Activated naive CD8-positive, alpha-beta T cell treated with anti-CD3 and anti-CD28 coated beads, Interleukin-2, amount 50 U/mL, for 24 hours (primary cell): ENCODE measurements at regions not wholly inside any gene's neighbourhood (a gene's known extent, or its start where the extent isn't known, plus 50 kb on each side); places are given as distances from the start of the nearest gene placed in this dataset.
"Not testable (repeated sequence)": the region's sequence is repeated elsewhere in the genome, so short reads cannot be mapped to it uniquely, and the experiment has no call there.

Experiments used
- ATAC-seq: fragments of 150-1000 bp; cut with Tn5 transposase; one replicate; pipeline ENCODE4 v1.10.0; 2021
- DNase-seq: peaks from one replicate; pipeline ENCODE4 v3.0.0; 2021
- H3K27ac Mint-ChIP-seq: one replicate; pipeline ENCODE4 v1.8.0; 2021; ENCODE audit warnings: mild to moderate bottlenecking, mixed read lengths
- H3K27me3 Mint-ChIP-seq: one replicate; pipeline ENCODE4 v1.8.0; 2021; ENCODE audit warnings: mixed read lengths
- H3K36me3 Mint-ChIP-seq: one replicate; pipeline ENCODE4 v1.8.0; 2021; ENCODE audit warnings: low read depth, mixed read lengths
- H3K4me1 Mint-ChIP-seq: one replicate; pipeline ENCODE4 v1.8.0; 2021; ENCODE audit warnings: mixed read lengths
- H3K4me3 Mint-ChIP-seq: one replicate; pipeline ENCODE4 v1.8.0; 2021; ENCODE audit warnings: mild to moderate bottlenecking, moderate library complexity, mixed read lengths
- H3K9me3 Mint-ChIP-seq: one replicate; pipeline ENCODE4 v1.8.0; 2021; ENCODE audit warnings: mixed read lengths

DNA sequence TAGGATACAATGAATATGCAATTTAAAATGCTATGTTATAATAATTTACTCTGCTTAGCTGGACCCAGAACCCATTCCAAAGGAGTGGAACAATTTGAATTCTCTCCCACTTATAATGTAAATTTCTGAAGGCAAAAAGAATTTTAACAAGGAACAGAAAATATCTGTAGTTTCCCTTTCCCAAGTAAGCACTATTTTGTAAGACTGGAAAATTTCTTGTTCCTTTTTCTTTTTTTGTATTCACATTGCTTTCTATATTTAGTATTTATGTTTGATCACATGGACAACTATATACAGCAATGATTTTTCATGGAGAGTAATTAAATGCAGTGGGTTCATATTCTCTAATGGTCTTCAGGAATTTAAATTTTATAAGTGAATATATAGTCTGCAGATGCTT, 127.4 kb downstream of the GPR85 start:
- ATAC-seq (no peak), DNase-seq (no peak)
- no peaks in the 10 kb centered on the region for H3K36me3 Mint-ChIP-seq
- H3K4me1 Mint-ChIP-seq = no peaks in the 10 kb centered on the region
- H3K27ac Mint-ChIP-seq = no peak overlapping the region
- H3K4me3 Mint-ChIP-seq = no peak overlapping the region
- peaks cover 27% of the 10 kb centered on the region for H3K27me3 Mint-ChIP-seq
- no peaks in the 10 kb centered on the region for H3K9me3 Mint-ChIP-seq

- no peak for DNase-seq
- H3K36me3 Mint-ChIP-seq = no peaks in the 10 kb centered on the region
- ATAC-seq = no peak
- no peak overlapping the region for H3K27ac Mint-ChIP-seq
- H3K9me3 Mint-ChIP-seq = no peaks in the 10 kb centered on the region
- no peaks in the 10 kb centered on the region for H3K4me1 Mint-ChIP-seq
- H3K27me3 Mint-ChIP-seq = peaks cover 28% of the 10 kb centered on the region
- no peak overlapping the region for H3K4me3 Mint-ChIP-seq
Observed at GRCh38 chr7:112958775-112959174, 127.9 kb downstream of the GPR85 start.

DNA sequence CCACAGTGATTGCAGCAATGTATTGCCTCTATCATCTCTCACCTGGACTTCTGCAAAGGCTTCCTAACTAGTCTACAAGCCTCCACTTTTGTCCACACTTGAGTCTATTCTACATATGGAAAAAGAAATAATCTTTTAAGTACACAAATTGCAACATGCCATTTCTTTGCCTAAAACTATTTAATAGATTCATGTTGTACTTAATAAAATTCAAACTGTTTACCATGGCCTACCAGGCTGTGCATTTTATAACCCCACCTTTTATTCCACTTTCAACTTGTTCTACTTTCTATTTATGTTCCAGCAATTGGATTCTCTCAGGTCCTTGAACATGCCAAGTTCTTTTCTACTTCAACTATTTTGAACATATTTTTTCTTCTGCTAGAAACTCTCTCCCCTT, 128.7 kb downstream of the GPR85 start:
- ATAC-seq = no peak
- H3K4me1 Mint-ChIP-seq = no peaks in the 10 kb centered on the region
- no peak overlapping the region for H3K27ac Mint-ChIP-seq
- no peak overlapping the region for H3K4me3 Mint-ChIP-seq
- no peaks in the 10 kb centered on the region for H3K36me3 Mint-ChIP-seq
- H3K9me3 Mint-ChIP-seq = no peaks in the 10 kb centered on the region
- peaks cover 20% of the 10 kb centered on the region for H3K27me3 Mint-ChIP-seq
- DNase-seq = no peak

DNA sequence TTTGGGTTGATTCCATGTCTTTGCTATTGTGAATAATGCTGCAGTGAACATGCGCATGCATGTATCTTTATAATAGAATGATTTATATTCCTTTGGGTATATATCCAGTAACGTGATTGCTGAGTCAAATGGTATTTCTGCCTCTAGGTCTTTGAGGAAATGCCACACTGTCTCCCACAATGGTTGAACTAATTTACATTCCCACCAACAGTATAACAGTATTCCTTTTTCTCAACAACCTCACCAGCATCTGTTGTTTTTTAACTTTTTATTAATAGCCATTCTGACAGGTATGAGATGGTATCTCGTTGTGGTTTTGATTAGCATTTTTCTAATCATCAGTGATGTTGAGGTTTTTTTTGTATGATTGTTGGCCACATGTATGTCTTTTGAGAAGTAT, 133.6 kb downstream of the GPR85 start:
- DNase-seq, H3K36me3 Mint-ChIP-seq, H3K4me1 Mint-ChIP-seq, H3K4me3 Mint-ChIP-seq, H3K9me3 Mint-ChIP-seq, H3K27ac Mint-ChIP-seq, ATAC-seq: not testable (repeated sequence)
- H3K27me3 Mint-ChIP-seq = peaks cover 41% of the 10 kb centered on the region

DNA sequence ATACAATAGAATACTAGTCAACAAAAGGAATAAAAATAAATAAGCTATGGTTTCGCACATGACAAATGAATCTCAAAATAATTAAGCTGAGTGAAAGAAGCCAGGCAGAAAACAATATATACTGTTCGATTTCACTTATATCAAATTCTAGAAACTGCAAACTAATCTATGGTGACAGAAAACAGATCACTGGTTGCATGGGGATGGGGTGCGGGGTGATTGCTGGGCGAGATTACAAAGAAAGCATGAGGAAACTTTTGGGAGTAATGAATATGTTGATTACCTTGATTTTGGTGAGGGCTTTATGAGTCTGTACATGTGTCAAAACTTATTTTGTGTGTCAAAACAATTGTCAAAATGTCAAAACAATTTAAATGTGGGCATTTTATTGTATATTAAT, 135.6 kb downstream of the GPR85 start:
- DNase-seq = no peak
- Mint-ChIP-seq H3K27me3 (peaks cover 38% of the 10 kb centered on the region), H3K9me3 (no peaks in the 10 kb centered on the region), H3K4me1 (no peaks in the 10 kb centered on the region), H3K36me3 (no peaks in the 10 kb centered on the region), H3K4me3 (no peak overlapping the region), H3K27ac (no peak overlapping the region)
- no peak for ATAC-seq

GRCh38 chr7:112949682-112950081, 136.9 kb downstream of the GPR85 start:
- H3K27me3 Mint-ChIP-seq = peaks cover 33% of the 10 kb centered on the region
- not testable (repeated sequence) for H3K9me3 Mint-ChIP-seq, DNase-seq, H3K27ac Mint-ChIP-seq, ATAC-seq, H3K36me3 Mint-ChIP-seq, H3K4me3 Mint-ChIP-seq, H3K4me1 Mint-ChIP-seq

- no peaks in the 10 kb centered on the region for H3K9me3 Mint-ChIP-seq
- peaks cover 25% of the 10 kb centered on the region for H3K27me3 Mint-ChIP-seq
- H3K4me3 Mint-ChIP-seq = no peak overlapping the region
- H3K4me1 Mint-ChIP-seq = no peaks in the 10 kb centered on the region
- ATAC-seq (no peak), DNase-seq (no peak)
- H3K36me3 Mint-ChIP-seq = no peaks in the 10 kb centered on the region
- no peak overlapping the region for H3K27ac Mint-ChIP-seq
Observed at GRCh38 chr7:112946350-112946749, 140.3 kb downstream of the GPR85 start.

DNA sequence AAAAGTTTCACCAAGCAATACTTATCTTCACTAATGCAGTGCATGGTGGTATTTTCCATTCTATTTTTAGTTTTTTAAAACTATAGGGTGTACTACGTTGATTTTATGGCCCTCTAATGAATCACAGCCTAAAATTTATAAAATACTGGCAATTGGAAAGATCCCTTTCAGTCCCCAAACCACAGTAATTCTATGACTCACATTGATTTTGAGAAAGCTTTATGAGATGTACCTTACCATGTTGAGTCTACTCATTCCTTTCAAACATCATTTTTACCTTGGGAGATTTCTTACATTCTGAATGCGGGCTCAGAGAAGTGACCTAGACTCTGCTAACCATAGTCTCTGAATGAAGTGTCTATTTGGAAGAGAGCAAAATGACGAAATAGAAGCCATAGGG, 141.6 kb downstream of the GPR85 start:
- DNase-seq (no peak), ATAC-seq (no peak)
- Mint-ChIP-seq H3K36me3 (no peaks in the 10 kb centered on the region), H3K9me3 (no peaks in the 10 kb centered on the region), H3K27ac (no peak overlapping the region), H3K4me3 (no peak overlapping the region), H3K4me1 (peaks cover 10% of the 10 kb centered on the region), H3K27me3 (peaks cover 17% of the 10 kb centered on the region)

- Mint-ChIP-seq H3K27ac (no peak overlapping the region), H3K36me3 (no peaks in the 10 kb centered on the region), H3K4me1 (peaks cover 21% of the 10 kb centered on the region), H3K9me3 (no peaks in the 10 kb centered on the region), H3K4me3 (no peak overlapping the region), H3K27me3 (peaks cover 2% of the 10 kb centered on the region)
- DNase-seq = no peak
- ATAC-seq = no peak
Observed at GRCh38 chr7:112942981-112943380, 143.6 kb downstream of the GPR85 start.

DNA sequence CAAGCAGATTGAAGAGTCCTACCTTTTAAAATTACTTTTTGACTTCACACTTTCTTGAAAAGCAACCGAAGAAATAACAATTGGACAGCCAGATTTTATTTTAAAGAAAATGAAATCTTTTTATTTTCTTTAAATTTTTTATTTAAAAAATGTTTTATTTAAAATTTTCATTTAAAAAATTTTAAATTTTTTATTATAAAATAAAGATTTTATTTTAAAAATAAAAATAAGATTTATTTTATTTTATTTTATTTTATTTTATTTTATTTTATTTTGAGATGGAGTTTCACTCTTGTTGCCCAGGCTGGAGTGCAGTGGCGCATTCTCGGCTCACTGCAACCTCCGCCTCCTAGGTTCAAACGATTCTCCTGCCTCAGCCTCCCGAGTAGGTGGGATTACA, 144.5 kb downstream of the GPR85 start:
- H3K4me1 Mint-ChIP-seq = peaks cover 27% of the 10 kb centered on the region
- H3K4me3 Mint-ChIP-seq, H3K27me3 Mint-ChIP-seq, H3K27ac Mint-ChIP-seq, DNase-seq, H3K36me3 Mint-ChIP-seq, ATAC-seq, H3K9me3 Mint-ChIP-seq: not testable (repeated sequence)

DNA sequence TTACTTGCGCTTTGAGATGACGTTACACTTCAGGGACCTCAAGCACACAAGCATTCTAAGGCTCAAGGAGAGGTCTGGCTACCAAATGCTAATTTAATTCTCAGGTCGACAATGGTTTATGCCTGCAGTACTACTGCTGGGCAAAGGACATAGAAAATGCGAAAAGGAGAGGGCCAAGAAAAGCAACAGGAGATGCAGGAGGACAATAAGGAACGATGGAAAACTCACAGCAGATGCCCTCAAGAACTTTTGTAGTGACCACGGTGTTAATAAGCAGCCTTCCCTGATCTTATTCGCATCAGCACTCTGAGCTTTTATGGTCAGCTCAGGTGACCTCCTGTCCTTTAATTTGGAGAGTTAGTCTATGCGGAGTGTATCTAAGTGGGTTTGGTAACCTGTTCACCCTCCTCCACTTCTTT, 146.3 kb downstream of the GPR85 start:
- DNase-seq (no peak), ATAC-seq (no peak)
- Mint-ChIP-seq H3K36me3 (no peaks in the 10 kb centered on the region), H3K4me1 (peaks cover 37% of the 10 kb centered on the region), H3K27me3 (no peaks in the 10 kb centered on the region), H3K9me3 (no peaks in the 10 kb centered on the region), H3K27ac (peak overlapping the region; percentile 92), H3K4me3 (peak overlapping the region; percentile 89)

- H3K27me3 Mint-ChIP-seq = no peaks in the 10 kb centered on the region
- peak overlapping the region; percentile 89 for H3K4me3 Mint-ChIP-seq
- DNase-seq (peak; percentile 98), ATAC-seq (peak; percentile 99)
- no peaks in the 10 kb centered on the region for H3K9me3 Mint-ChIP-seq
- no peaks in the 10 kb centered on the region for H3K36me3 Mint-ChIP-seq
- H3K27ac Mint-ChIP-seq = peak overlapping the region; percentile 92
- H3K4me1 Mint-ChIP-seq = peaks cover 38% of the 10 kb centered on the region
Observed at GRCh38 chr7:112939574-112940313, 146.9 kb downstream of the GPR85 start.

DNA sequence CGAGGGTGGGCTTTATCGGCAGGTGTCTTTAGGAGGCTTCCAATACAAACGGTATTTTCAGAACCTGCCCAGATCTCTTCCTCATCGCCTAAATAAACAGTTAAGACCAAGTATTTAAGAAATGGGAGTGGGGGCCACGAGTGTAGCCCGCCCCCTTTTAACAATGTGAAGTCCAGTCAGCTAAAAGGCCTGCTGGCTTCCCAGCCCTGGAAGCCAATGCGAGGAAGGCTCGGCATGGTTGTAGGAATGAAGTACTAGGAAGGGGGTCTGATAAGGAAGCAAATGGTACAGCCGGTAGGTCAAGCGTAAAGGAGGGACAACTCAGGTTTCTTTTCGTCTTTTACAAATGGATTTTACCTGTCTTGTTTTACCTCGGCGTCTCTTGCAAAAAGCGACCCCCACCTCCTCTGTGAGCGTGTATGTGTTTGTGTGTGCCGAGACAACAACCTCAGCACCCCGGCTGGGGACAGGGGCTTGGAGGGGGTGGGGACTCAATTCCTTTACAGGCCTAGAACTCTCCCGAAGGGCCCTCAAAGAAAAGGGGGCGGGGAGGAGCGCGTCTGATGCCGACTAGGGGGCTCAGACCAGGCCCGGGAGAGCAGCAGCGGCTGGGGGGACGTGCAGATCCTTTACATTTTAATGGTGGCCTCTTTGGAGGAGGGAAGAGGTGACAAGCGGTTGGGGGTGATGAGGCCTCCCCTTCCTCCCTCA, 147.6 kb downstream of the GPR85 start:
- peak; percentile 20 for ATAC-seq
- peak; percentile 61 for DNase-seq
- peak overlapping the region; percentile 89 for H3K4me3 Mint-ChIP-seq
- peak overlapping the region; percentile 92 for H3K27ac Mint-ChIP-seq
- H3K27me3 Mint-ChIP-seq = no peaks in the 10 kb centered on the region
- H3K9me3 Mint-ChIP-seq = no peaks in the 10 kb centered on the region
- H3K4me1 Mint-ChIP-seq = peaks cover 41% of the 10 kb centered on the region
- H3K36me3 Mint-ChIP-seq = peaks cover 3% of the 10 kb centered on the region

- H3K9me3 Mint-ChIP-seq = no peaks in the 10 kb centered on the region
- H3K4me3 Mint-ChIP-seq = peak overlapping the region; percentile 89
- peaks cover 4% of the 10 kb centered on the region for H3K36me3 Mint-ChIP-seq
- ATAC-seq (no peak), DNase-seq (no peak)
- H3K27ac Mint-ChIP-seq = no peak overlapping the region
- H3K27me3 Mint-ChIP-seq = no peaks in the 10 kb centered on the region
- H3K4me1 Mint-ChIP-seq = peaks cover 42% of the 10 kb centered on the region
Observed at GRCh38 chr7:112937651-112938415, 147.6 kb upstream of the TMEM168 start.

GRCh38 chr7:112933598-112933997, 143.4 kb upstream of the TMEM168 start:
- Mint-ChIP-seq H3K4me1 (peaks cover 43% of the 10 kb centered on the region), H3K27me3 (no peaks in the 10 kb centered on the region), H3K4me3 (no peak overlapping the region), H3K9me3 (no peaks in the 10 kb centered on the region), H3K36me3 (peaks cover 4% of the 10 kb centered on the region), H3K27ac (no peak overlapping the region)
- no peak for ATAC-seq
- no peak for DNase-seq
